Prostate gland (tissue), 2 donors: ENCODE measurements at regions not wholly inside any gene's neighbourhood (a gene's known extent, or its start where the extent isn't known, plus 50 kb on each side); places are given as distances from the start of the nearest gene placed in this dataset.

Experiments
- CTCF ChIP-seq, 4 experiments: fragments of 200-600 bp in 2 of 4; fragments of 450-650 bp in 2 of 4; sonication (generic) in 2 of 4; IDR thresholded peaks; 1 replicate in 3 of 4; 2 replicates in 1 of 4; pipeline ENCODE4 v1.5.1; 2016 to 2019; ENCODE audit warnings: antibody characterized with exemption in 4 of 4, mild to moderate bottlenecking in 2 of 4, moderate library complexity in 2 of 4
- POLR2A ChIP-seq: fragments of 450-650 bp; IDR thresholded peaks from one replicate; pipeline ENCODE4 v1.6.1; 2016; ENCODE audit warnings: antibody characterized with exemption, mild to moderate bottlenecking
- POLR2AphosphoS5 ChIP-seq: sonication (generic); formaldehyde crosslinking; IDR thresholded peaks from one replicate; pipeline ENCODE4 v1.6.1; 2017; ENCODE audit warnings: antibody characterized with exemption

- no peak for TF ChIP-seq CTCF (IDR thresholded peaks at IDR 0.05)
- no peak for TF ChIP-seq POLR2A
- no peak for TF ChIP-seq POLR2AphosphoS5
These were observed 939.1 kb downstream of the OTOL1 start for GRCh38 chr3:162435750-162436149.
